ENCODE measurements at regions not wholly inside any gene's neighbourhood (a gene's known extent, or its start where the extent isn't known, plus 50 kb on each side); places are given as distances from the start of the nearest gene placed in this dataset.

DNA sequence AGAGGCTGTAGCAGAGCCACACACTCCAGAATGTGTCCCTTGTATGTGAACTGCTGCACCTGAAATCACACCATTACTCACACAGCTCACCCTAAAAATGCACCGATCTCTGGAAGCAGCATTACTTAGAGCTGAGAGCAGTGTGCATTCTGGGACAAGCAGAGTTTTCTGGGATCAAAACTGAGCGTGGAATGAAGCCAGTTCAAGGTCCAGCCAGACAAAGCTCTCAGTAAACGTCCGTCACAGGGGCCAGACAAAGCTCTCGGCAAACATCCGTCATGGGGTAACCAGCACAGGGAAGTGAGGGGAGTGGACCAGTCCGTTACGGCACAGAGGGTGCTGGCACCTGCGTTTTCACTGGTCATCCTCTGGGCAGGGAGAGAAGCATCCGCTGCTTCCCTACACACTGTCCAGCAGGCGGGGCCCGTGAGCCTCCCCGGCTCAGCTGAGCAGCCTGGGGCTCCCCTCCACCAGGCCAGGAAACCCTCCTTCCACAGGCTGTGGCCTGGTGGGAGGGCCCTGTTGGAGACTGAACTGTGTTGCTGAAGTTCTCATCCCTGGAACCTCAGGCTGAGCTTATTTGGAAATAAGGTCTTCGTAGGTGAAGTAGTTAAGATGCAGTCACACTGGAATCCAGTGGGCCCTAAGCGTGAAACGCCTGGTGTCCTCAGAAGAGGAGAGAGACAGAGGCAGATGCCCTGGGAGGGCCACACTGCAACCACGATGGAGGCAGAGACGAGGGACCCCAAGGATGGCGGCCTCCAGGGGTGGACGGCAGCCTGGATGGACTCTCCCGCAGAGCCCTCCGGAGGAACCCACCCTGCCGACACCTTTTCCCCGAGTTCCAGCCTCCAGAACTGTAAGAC lies 883.9 kb downstream of the BRD1 start:
- Histone ChIP-seq H3K4me1 (ENCODE audit: low read length) (no peaks in the 10 kb centered on the region), H3K9me2 (replicated peaks; ENCODE audit: insufficient read depth, low read length) (no peaks in the 10 kb centered on the region), H3K9ac (ENCODE audit: low read length) (no peak overlapping the region), H3K4me2 (ENCODE audit: low read depth, low read length) (no peak overlapping the region), H3F3A (ENCODE audit: insufficient read depth, low read length) (no peaks in the 10 kb centered on the region), H2AFZ (ENCODE audit: low read length) (no peak overlapping the region), H4K20me1 (ENCODE audit: insufficient read depth, low read length) (no peaks in the 10 kb centered on the region), H3K36me3 (replicated peaks; ENCODE audit: insufficient read depth, low read length) (no peaks in the 10 kb centered on the region), H3K27me3 (replicated peaks; ENCODE audit: insufficient read depth, low read length) (peaks cover 86% of the 10 kb centered on the region), H3K79me2 (ENCODE audit: low read length) (no peaks in the 10 kb centered on the region), H3K4me3 (ENCODE audit: low read length) (no peak overlapping the region), H3K27ac (ENCODE audit: low read length) (no peak overlapping the region), H3K9me3 (replicated peaks; ENCODE audit: insufficient read depth, low read length) (no peaks in the 10 kb centered on the region)
- DNase-seq, result no peak
- TF ChIP-seq EZH2 (optimal IDR thresholded peaks at IDR 0.05; ENCODE audit: low read depth, low read length), result no peak
- TF ChIP-seq EZH2phosphoT487 (IDR thresholded peaks at IDR 0.05; ENCODE audit: low read length), result no peak
- TF ChIP-seq CTCF (IDR thresholded peaks at IDR 0.05; ENCODE audit: low read length), result peak; percentile 40

GRCh38 chr22:48942698-48943566 lies 884.7 kb downstream of the BRD1 start:
- H3K27me3 ChIP-seq (replicated peaks; ENCODE audit: insufficient read depth, low read length), result peaks cover 88% of the 10 kb centered on the region
- TF ChIP-seq EZH2phosphoT487 (IDR thresholded peaks at IDR 0.05; ENCODE audit: low read length), result no peak
- no peak for TF ChIP-seq CTCF (IDR thresholded peaks at IDR 0.05; ENCODE audit: low read length)
- TF ChIP-seq EZH2 (optimal IDR thresholded peaks at IDR 0.05; ENCODE audit: low read depth, low read length), result no peak
- no peak overlapping the region for H2AFZ ChIP-seq (ENCODE audit: low read length)
- no peak overlapping the region for H3K27ac ChIP-seq (ENCODE audit: low read length)
- H3K4me3 ChIP-seq (ENCODE audit: low read length), result no peak overlapping the region
- H3F3A ChIP-seq (ENCODE audit: insufficient read depth, low read length), result no peaks in the 10 kb centered on the region
- H3K36me3 ChIP-seq (replicated peaks; ENCODE audit: insufficient read depth, low read length), result no peaks in the 10 kb centered on the region
- no peaks in the 10 kb centered on the region for H3K9me3 ChIP-seq (replicated peaks; ENCODE audit: insufficient read depth, low read length)
- H3K9me2 ChIP-seq (replicated peaks; ENCODE audit: insufficient read depth, low read length), result no peaks in the 10 kb centered on the region
- H3K9ac ChIP-seq (ENCODE audit: low read length), result no peak overlapping the region
- H4K20me1 ChIP-seq (ENCODE audit: insufficient read depth, low read length), result no peaks in the 10 kb centered on the region
- no peaks in the 10 kb centered on the region for H3K4me1 ChIP-seq (ENCODE audit: low read length)
- H3K4me2 ChIP-seq (ENCODE audit: low read depth, low read length), result no peak overlapping the region
- H3K79me2 ChIP-seq (ENCODE audit: low read length), result no peaks in the 10 kb centered on the region
- no peak for DNase-seq

DNA sequence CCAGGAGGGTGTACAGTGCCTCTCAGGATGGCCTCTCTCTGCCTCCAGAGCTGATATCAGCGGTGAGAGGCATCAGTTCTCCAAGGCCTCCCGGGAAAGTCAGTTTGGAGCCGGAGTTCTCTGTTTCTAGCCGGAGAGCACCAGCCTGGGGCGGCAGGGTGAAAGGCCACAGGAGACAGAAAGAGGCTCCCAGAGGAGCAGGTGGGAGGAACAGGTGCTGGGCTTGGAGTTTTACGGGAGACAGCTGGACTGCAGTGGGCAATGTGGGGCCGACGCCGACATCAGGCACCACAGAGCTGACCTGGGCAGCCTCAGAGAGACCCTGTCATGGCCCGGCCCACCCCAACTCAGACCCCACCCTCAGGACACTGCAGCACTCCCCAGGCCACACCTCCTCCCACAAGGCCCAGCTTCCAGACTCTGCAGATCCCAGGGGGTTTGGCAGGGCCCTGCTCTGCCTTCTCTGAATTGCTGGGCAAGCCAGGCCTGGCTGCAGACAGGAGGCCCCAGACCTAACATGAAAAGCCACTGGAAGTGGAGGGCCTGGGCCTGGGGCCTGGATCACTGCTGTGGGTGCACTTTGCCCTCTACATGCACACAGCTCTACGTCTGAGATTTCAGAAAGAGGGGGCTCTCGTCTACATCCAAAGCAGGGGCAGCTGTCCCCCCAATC lies 885.6 kb downstream of the BRD1 start:
- Histone ChIP-seq H3K9ac (ENCODE audit: low read length) (no peak overlapping the region), H3K27me3 (replicated peaks; ENCODE audit: insufficient read depth, low read length) (peaks cover 90% of the 10 kb centered on the region), H3F3A (ENCODE audit: insufficient read depth, low read length) (no peaks in the 10 kb centered on the region), H3K27ac (ENCODE audit: low read length) (no peak overlapping the region), H3K36me3 (replicated peaks; ENCODE audit: insufficient read depth, low read length) (no peaks in the 10 kb centered on the region), H3K9me3 (replicated peaks; ENCODE audit: insufficient read depth, low read length) (no peaks in the 10 kb centered on the region), H4K20me1 (ENCODE audit: insufficient read depth, low read length) (no peaks in the 10 kb centered on the region), H3K4me2 (ENCODE audit: low read depth, low read length) (no peak overlapping the region), H3K4me3 (ENCODE audit: low read length) (no peak overlapping the region), H3K4me1 (ENCODE audit: low read length) (no peaks in the 10 kb centered on the region), H3K9me2 (replicated peaks; ENCODE audit: insufficient read depth, low read length) (no peaks in the 10 kb centered on the region), H3K79me2 (ENCODE audit: low read length) (no peaks in the 10 kb centered on the region), H2AFZ (ENCODE audit: low read length) (no peak overlapping the region)
- no peak for DNase-seq
- TF ChIP-seq CTCF (IDR thresholded peaks at IDR 0.05; ENCODE audit: low read length) (no peak), EZH2phosphoT487 (IDR thresholded peaks at IDR 0.05; ENCODE audit: low read length) (no peak), EZH2 (optimal IDR thresholded peaks at IDR 0.05; ENCODE audit: low read depth, low read length) (no peak)

Measured in MM.1S (cell line).